Neural crest cell (in vitro differentiated cells): ENCODE measurements at regions not wholly inside any gene's neighbourhood (a gene's known extent, or its start where the extent isn't known, plus 50 kb on each side); places are given as distances from the start of the nearest gene placed in this dataset.
"Not testable (repeated sequence)": the region's sequence is repeated elsewhere in the genome, so short reads cannot be mapped to it uniquely, and the experiment has no call there.

Experiments used
- DNase-seq: peaks from one replicate; pipeline ENCODE4 v3.0.0; 2021; ENCODE audit warnings: low read depth, mixed read lengths, low spot score
- H3K27ac Mint-ChIP-seq: one replicate; pipeline ENCODE4 v1.8.0; 2021; ENCODE audit warnings: mild to moderate bottlenecking, mixed read lengths; ENCODE audit not compliant: unreplicated experiment
- H3K27me3 Mint-ChIP-seq: 2 replicates; pipeline ENCODE4 v1.8.0; 2021; ENCODE audit warnings: low read depth, mild to moderate bottlenecking, mixed read lengths
- H3K36me3 Mint-ChIP-seq: 2 replicates; pipeline ENCODE4 v1.8.0; 2021; ENCODE audit warnings: low read depth, mild to moderate bottlenecking, mixed read lengths
- H3K4me1 Mint-ChIP-seq: 2 replicates; pipeline ENCODE4 v1.8.0; 2021; ENCODE audit warnings: mixed read lengths
- H3K4me3 Mint-ChIP-seq: one replicate; pipeline ENCODE4 v1.8.0; 2021; ENCODE audit warnings: mild to moderate bottlenecking, mixed read lengths
- H3K9me3 Mint-ChIP-seq: 2 replicates; pipeline ENCODE4 v1.8.0; 2021; ENCODE audit warnings: mixed read lengths
- TF ChIP-seq, protein P1 (sequence below): fragments of 200-600 bp; sonication (generic); conservative IDR thresholded peaks from 2 replicates; pipeline ENCODE4 v1.5.0; 2021; ENCODE audit warnings: antibody characterized with exemption, mild to moderate bottlenecking

DNA sequence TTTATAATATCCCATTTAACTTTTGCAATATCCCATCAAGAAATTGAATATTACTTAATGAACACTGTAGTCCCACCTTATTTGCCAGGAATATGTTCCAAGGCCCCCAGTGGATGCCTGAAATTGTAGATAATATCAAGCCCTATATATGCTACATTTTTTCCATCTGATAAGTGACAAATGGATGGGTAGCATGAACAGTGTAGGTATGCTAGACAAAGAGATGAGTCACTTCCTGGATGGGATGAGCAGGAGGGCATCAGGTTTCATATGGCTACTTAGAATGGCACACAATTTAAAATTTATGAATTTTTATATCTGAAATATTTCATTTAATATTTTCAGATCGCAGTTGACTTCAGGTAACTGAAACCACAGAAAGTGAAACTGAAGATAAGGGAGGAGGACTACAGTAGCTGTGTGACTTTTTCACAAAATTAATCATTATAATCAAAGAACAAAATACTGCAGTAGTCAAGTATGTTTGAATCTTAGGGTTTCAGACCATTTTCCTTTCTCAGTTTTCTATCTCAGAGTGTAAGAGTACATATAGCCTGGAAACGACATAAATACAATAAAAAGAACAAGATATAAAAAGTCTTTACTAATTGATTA, 636.4 kb upstream of the ARRDC3 start:
- H3K27ac Mint-ChIP-seq = no peak overlapping the region
- no peak for DNase-seq
- H3K36me3 Mint-ChIP-seq = no peaks in the 10 kb centered on the region
- TF ChIP-seq, protein P1, sequence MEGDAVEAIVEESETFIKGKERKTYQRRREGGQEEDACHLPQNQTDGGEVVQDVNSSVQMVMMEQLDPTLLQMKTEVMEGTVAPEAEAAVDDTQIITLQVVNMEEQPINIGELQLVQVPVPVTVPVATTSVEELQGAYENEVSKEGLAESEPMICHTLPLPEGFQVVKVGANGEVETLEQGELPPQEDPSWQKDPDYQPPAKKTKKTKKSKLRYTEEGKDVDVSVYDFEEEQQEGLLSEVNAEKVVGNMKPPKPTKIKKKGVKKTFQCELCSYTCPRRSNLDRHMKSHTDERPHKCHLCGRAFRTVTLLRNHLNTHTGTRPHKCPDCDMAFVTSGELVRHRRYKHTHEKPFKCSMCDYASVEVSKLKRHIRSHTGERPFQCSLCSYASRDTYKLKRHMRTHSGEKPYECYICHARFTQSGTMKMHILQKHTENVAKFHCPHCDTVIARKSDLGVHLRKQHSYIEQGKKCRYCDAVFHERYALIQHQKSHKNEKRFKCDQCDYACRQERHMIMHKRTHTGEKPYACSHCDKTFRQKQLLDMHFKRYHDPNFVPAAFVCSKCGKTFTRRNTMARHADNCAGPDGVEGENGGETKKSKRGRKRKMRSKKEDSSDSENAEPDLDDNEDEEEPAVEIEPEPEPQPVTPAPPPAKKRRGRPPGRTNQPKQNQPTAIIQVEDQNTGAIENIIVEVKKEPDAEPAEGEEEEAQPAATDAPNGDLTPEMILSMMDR = no peak
- H3K4me3 Mint-ChIP-seq = no peak overlapping the region
- H3K9me3 Mint-ChIP-seq = no peaks in the 10 kb centered on the region
- H3K4me1 Mint-ChIP-seq = no peaks in the 10 kb centered on the region
- no peaks in the 10 kb centered on the region for H3K27me3 Mint-ChIP-seq

DNA sequence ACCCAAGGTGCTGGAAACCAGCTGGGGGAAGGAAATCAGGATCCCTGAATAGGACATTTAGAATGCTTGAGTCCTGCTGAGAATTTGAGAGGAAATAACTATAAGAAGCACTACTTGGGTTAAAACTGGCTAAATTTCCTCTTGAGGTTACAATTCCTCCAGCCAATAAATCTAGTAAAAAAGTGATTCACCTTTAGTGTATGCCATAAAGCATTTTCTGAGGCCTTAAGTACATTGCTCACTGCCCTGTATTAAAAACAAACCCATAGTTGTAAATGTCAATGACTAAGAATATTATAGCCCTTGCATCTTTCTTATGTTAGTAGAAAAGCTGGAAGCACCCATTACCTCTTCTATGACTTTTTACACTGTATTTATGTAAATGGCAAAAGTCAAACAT, 634.7 kb upstream of the ARRDC3 start:
- H3K27ac Mint-ChIP-seq = no peak overlapping the region
- no peaks in the 10 kb centered on the region for H3K27me3 Mint-ChIP-seq
- H3K36me3 Mint-ChIP-seq = no peaks in the 10 kb centered on the region
- no peaks in the 10 kb centered on the region for H3K9me3 Mint-ChIP-seq
- DNase-seq = no peak
- no peak overlapping the region for H3K4me3 Mint-ChIP-seq
- TF ChIP-seq, protein P1 = no peak
- H3K4me1 Mint-ChIP-seq = no peaks in the 10 kb centered on the region

DNA sequence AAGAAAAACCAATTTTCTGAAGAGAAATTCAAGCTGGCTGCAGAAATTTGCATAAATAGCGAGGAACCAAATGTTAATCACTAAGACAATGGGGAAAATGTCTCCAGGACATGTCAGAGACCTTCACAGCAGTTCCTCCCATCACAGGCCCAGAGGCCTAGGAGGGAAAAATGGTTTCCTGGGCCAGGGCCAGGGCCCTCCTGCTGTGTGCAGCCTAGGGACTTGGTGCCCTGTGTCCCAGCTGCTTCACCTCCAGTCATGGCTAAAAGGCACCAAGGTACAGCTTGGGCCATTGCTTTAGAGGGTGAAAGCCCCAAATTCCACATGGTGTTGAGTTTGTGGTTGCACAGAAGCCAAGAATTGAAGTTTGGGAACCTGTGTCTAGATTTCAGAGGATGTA, 628.7 kb upstream of the ARRDC3 start:
- not testable (repeated sequence) for H3K36me3 Mint-ChIP-seq, H3K4me3 Mint-ChIP-seq, H3K27ac Mint-ChIP-seq, H3K4me1 Mint-ChIP-seq, DNase-seq, H3K9me3 Mint-ChIP-seq, H3K27me3 Mint-ChIP-seq

DNA sequence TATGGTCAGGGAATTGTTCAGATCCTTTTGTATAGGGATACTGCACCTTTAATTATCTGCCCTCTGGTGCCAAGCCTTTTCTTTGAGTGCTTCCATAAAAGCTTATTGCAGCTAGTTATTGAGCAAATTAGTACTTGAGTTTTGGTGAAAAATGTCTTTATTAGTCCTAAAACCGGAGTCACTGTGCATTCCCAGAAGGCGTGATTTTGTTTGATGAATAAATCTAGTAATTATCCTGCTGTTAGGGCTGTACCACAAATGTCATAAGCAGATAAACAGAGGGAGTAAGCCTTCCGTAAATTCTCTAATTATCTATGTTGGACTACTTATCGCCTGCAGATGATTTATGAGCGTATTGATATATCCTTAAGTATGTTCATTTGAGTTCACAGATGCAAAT, 620.7 kb upstream of the ARRDC3 start:
- TF ChIP-seq, protein P1 = no peak
- Mint-ChIP-seq H3K27me3 (no peaks in the 10 kb centered on the region), H3K4me1 (no peaks in the 10 kb centered on the region), H3K27ac (no peak overlapping the region), H3K4me3 (no peak overlapping the region), H3K9me3 (no peaks in the 10 kb centered on the region), H3K36me3 (no peaks in the 10 kb centered on the region)
- DNase-seq = no peak

DNA sequence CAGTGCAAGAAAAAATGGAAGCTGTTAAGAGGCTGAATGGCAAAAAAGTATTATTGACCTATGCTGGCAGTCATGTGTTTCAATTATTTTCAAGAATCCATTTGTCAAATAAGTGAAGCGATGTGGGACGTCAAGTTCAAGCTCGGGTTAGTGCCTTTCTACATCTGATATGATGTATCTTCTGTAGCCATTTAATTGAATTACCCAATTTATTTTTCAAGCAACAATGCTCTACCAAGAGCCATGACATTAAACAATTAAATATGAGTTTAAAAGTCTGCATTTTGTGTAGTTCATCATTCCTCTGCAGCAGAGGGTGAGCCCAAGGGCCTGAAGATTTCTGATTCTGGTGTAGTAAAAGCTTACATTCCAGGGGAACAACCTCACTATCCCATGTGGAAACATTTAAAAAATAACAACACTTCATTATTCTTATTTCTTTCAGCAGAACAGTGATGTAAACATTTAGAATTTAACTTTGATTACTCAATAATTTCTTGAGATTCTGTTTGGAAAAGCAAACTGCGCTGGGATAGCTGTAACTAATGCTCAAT, 619.7 kb upstream of the ARRDC3 start:
- no peak for DNase-seq
- TF ChIP-seq, protein P1 = no peak
- H3K36me3 Mint-ChIP-seq = no peaks in the 10 kb centered on the region
- no peaks in the 10 kb centered on the region for H3K9me3 Mint-ChIP-seq
- H3K27ac Mint-ChIP-seq = no peak overlapping the region
- no peaks in the 10 kb centered on the region for H3K27me3 Mint-ChIP-seq
- H3K4me1 Mint-ChIP-seq = no peaks in the 10 kb centered on the region
- no peak overlapping the region for H3K4me3 Mint-ChIP-seq

DNA sequence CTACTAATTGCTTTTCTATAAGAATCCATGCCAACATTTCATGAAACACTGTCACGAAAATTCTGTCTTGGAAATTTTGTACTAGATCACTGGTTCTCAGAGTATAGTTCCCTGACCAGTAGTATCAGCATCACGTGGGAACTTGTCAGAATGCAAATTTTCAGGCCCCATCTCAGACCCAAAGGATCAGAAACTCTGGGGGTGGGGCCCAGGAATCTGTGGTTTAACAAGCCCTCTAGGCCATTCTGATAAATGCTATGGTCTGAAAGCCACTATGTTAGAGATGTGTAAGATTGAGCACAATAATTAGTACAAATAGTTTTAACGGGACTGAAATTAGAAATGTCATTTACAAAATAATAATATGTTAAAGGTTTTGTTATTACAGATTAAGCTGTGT, 615.7 kb upstream of the ARRDC3 start:
- TF ChIP-seq, protein P1 = no peak
- no peaks in the 10 kb centered on the region for H3K36me3 Mint-ChIP-seq
- DNase-seq = no peak
- H3K27ac Mint-ChIP-seq = no peak overlapping the region
- H3K9me3 Mint-ChIP-seq = no peaks in the 10 kb centered on the region
- no peaks in the 10 kb centered on the region for H3K4me1 Mint-ChIP-seq
- no peaks in the 10 kb centered on the region for H3K27me3 Mint-ChIP-seq
- no peak overlapping the region for H3K4me3 Mint-ChIP-seq
